ENCODE measurements at regions not wholly inside any gene's neighbourhood (a gene's known extent, or its start where the extent isn't known, plus 50 kb on each side); places are given as distances from the start of the nearest gene placed in this dataset.
"Not testable (repeated sequence)": the region's sequence is repeated elsewhere in the genome, so short reads cannot be mapped to it uniquely, and the experiment has no call there.

- TF ChIP-seq MAX, CEBPB (IDR thresholded peaks at IDR 0.05): not testable (repeated sequence)
Observed at GRCh38 chrY:5990665-5991064, 255.4 kb upstream of the TSPY2 start.
